GM19025 (cell line): ENCODE measurements at regions not wholly inside any gene's neighbourhood (a gene's known extent, or its start where the extent isn't known, plus 50 kb on each side); places are given as distances from the start of the nearest gene placed in this dataset.
A peak's percentile ranks its signal among the peaks of the same experiment; 100 is the strongest.

Experiments used
- ATAC-seq: cut with Tn5 transposase; IDR thresholded peaks from one replicate; pipeline ENCODE4 v1.9.1; 2021; ENCODE audit warnings: mild to moderate bottlenecking, low read depth, moderate library complexity; ENCODE audit not compliant: unreplicated experiment

DNA sequence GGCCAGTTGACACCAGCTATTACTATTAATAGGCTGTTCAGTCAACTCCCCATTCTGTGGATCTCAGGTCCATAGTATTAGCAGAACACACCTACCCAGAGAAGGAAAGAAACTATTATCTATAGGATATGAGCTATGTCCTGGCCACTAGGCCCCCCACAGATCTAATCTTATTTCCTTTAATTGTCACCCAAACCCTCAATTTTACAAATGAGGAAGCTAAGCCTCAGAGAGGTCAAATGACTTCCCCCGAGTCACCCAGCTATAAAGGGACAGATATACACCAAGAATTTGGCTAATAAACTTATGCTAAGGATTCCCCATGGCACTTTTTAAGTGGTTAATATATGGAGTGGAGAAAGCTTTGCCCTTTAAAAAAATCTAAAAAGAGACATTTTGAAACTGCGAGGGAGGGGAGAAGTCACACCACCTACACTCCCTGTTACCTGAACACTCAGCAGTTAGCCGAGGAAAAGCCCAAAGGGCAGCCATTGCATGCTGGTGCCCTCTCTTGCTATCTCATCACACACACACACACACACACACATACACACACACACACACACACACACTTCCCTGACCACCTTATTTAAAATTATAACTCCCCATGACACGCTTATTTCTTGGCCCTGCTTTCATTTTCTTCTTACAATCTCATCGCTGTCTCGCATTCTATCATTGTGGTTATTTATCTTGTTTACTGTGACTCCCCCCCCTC is 157.0 kb upstream of the ADO start:
- no peak for ATAC-seq

DNA sequence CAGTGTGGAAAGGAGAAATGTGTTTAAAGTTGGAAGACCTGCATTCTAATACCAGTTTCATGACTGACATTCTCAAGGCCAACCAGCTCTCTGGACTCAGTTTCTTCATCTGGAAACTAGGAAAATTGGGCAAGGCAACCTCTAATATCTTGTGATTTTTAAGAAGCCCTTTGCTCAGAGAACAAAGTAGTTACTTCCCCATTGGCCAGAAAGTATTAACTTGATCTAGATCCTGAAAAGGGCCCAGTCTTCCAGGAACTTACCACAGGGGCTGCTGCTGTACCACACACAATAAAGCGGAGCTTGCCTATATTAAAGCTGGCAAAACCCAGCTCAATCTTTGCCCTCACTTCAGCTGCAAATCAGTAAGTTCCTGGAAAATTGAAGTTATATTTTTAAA is 155.6 kb upstream of the ADO start:
- no peak for ATAC-seq

DNA sequence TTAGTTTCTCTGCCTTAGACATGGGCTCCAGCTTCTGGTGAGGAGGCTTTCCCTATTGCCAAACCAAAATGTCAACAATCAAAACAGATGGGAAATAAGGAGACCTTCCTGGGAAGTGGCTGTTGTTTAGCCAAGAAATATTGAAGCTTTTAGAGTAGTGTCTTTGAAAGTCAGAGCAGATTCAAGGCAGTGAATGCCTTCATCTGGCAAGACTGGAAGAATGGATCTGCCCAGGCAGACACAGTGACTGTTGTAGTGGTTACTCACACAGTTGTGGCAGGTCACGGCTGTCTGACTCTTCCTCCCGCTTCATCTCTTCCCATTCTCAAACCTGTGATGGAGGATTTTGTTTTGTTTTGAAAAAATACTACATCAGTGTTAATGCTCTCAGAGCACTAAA is 154.1 kb upstream of the ADO start:
- no peak for ATAC-seq

DNA sequence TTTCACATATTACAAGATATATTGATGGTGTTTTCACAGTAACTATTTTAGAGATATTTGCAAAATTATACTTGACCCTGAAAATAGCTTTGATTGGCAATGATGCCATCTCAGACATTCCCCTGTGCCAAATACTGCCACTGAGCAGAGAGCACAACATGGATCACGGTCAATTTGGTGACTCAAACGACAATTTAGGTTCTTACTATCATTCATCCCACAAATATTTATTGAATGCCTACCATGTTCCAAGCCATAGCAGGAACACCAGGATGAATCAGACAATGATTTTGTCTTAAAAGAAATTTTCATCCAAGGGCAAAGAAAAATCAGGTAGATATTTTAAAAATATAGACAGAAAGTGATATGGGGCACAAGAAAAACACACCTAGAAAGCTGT is 153.2 kb upstream of the ADO start:
- no peak for ATAC-seq

DNA sequence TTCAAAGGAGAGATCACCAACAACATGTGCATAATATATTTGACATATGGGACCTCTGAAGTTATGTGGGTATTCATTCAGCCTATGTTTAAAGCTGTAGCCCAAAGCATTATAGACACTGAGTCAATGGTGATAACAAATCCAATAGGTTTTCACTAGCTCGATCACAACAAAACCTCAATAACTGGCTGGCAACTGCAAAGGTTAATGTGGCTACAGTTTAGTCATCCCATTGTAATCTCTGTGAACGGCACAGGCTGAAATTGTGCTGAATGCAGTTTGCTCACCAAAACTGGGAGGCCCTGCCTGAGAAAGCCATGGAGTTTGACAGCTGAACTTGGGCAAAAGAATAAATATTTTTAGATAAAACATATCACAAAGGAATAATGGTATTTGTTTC is 152.4 kb upstream of the ADO start:
- ATAC-seq: no peak

DNA sequence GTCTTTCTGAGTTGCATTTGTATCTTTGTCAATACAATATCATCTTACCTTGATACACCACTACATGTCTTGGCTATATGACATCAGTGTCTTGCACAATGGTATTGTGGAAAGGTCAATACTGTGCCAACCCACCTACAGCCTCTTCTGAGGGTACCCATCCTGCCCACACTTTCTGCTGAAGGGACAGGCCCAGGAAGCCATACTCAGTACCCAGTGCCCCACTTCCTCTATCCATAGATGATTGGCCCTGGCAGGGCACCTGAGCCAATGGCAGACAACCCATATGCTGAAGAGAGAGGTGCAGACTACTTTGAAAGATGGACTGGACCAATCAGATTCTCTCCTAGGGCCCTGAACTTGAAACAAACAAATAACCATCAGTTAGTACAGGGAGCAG is 152.0 kb upstream of the ADO start:
- ATAC-seq: no peak

DNA sequence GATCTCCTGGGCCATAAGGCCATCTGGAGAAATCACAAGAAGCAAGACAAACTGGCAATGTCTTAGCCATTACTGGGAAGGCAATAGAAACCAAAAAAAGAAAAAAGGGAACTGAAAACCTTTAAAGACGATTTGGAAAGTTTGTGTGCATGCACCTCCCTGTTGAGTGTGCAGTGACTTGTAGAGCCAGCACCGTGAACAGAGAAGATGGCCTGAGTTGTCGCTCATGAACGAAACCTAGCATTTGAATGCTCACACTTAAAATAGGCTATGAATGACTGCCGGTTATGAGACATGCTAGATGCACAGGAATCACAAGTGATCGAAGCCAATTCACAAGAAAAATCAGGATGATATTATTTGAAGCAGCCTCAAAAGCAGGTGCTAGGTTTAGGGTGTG is 151.3 kb upstream of the ADO start:
- peak; percentile 75 for ATAC-seq

DNA sequence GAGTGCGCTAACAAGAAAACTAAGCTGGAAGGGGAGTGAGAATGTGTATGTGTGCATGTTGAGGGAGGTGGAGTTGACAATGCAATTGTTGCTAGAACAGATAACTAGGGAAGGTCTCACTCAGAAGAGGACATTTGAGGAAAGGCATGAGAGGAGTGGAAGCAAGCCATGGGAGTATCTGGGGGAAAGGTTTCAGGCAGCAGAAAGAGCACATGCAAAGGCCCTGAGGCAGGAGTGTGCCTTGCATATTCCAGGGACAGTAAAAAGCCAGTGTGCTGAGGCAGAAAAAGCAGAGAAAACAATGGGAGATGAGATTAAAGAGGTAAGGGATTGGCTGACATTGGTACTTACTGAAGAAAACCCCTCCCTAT is 149.6 kb upstream of the ADO start:
- ATAC-seq: no peak

DNA sequence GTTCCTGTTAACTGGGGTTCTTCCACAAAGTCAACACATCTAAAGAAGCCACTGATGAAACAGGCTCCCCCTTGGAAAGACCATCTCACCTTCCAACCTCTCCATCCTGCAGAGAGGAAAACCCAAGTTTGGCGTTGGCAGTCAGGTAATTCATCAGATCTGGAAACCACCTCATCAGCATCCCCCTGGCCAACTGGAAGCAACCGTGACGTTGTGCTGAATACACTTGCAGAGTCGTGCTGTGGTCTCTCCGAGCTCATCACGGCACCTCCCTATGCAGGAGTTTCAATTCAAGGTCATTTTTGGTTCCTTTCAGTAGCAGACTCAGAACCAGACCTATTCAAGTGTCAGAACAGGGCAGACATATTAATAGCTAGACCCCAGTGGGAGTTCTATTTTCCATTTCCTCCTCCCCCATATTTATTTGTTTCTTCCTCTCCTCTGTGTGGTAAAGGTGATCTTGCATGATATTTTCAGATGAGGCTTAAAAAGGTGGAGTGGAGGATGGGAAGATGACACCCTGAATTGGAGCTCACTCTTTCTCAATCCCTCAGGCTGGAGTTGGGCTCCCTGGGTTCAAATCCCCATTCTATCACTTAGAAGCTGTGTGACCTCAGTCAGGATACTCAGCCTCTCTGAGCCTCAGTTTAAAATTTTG is 149.1 kb upstream of the ADO start:
- peak; percentile 72 for ATAC-seq

DNA sequence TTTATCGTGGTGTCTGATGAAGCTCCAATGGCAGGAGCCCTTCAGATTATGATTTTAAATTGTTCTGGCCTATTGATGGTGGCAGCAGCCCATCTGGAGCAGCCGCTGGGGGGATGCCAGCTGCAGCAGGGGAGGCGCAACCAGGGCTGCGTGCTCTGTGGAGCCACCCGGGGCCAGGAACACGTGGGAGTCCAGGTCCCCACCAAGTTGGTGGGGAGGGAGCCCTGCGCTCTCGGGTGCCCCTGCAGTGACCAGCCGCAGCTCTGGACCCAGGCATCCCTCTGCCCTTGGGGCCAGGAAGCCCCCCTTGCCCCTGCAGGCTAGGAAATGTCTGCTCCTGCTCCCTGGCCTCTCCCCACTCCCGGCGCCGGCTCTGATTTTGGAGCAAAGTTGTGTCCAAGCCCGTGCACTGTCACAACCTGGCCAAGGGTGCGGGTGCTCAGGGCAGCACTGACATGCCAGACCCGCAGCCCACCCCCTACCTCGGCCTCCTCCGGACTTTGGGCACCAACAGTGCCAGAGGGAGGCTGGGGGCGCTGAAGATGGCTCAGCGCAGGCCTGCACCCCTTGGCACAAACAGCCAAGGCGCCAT is 147.2 kb upstream of the ADO start:
- no peak for ATAC-seq

DNA sequence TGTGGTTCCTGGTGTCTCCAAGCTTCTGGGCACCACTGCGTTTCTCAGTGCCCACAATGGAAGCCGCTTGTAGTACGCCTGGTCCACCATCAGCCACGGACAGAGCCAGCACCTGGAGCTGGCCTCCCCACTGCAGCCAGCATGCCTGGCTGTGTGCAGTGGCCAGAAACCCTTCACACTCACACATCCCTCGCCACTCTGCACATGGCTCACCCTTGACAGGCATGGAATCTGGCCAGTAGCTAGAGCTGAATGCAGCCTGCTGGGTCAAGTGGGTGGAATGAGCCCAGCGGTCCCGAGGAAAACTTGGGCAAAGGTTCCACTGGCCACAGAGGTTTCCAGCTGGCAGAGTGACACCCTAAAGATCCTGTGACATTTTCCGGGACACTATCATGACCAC is 146.0 kb upstream of the ADO start:
- no peak for ATAC-seq

DNA sequence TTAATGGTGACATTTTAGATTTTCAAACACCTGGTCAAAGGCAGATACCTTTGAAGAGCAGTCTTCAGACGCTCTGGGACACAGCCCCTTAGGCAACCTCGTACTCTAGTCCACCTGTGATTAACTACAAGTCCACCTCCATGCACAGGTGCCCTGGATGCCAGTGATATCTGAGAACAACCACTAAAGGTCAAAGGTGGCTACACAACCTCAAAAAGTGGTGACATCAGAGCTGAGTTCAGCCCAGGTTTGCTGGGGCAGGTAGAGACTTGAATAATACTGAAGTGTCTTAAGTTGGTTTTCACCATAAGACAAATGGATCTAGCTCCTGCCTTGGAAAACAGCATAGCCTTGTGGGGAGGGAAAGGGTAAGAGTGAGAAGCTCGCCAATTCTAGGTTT is 143.4 kb upstream of the ADO start:
- no peak for ATAC-seq

DNA sequence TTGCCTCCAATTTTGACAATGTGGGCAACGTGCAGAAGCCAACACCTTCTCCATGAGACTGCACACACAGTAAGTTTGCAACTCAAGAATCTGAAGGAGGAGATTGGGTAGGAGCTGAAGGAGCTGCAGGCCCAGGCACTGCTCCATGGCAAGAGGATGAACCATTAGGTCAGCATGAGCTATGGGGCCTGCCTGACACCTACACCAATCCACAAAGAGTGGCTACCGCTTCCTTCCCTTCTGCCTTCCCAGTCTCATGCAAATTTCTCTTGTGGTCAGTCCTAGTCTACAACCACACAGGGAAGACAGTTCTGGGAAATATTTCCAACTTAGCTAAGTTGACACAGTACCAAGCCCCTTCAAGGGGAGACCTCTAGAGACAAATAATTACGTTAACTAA is 142.0 kb upstream of the ADO start:
- ATAC-seq: no peak

DNA sequence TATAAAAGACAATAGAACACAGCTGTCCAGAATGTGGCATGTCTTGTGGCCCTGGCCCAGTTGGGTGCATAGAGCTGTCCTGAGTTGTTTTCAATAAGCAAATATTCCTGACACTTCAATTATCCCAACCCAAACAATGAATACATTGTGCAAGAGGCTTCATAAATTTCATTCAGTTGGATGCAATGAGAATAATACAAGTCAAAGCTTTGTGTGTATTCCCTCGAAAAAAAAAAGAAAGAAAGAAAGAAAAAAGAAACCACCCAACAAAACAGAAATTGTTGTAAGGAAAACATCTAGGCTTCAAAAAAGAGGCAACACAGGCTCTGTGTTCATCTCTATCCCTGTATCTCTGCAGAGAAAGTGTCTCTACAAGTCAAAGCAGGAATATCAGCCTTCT is 138.7 kb upstream of the ADO start:
- no peak for ATAC-seq

DNA sequence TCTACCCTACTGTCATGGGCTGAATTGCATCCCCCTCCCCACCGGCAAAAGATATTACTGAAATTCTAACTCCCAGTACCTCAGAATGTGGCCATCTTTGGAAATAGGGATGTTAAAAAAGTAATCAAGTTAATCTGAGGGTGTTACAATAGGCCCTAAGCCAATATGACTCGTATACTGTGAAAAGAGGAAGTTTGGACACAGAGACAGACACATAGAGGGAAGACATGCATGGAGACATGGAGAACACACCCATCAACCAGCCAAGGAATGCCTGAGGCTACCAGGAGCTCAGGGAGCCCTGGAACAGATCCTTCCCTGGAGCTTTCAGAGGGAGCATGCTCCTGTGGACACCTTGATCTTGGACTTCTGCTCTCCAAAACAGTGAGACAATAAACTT is 138.2 kb upstream of the ADO start:
- no peak for ATAC-seq

DNA sequence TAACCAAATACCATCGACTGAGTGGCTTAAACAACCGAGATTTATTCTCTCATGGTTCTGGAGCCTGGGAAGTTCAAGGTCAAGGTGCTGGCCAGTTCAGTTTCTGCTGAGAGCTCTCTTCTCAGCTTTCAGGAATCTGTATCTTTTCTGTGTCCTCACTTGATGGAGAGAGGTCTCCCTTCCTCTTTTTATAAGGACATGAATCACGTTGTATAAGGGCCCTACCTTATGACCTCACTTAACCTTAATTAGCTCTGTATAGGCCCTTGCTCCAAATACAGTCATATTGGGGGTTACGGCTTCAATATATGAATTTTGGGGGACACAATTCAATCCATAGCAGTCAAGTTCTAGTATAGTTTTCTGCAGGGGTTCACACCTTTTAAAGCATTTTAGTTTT is 135.2 kb upstream of the ADO start:
- ATAC-seq: no peak

DNA sequence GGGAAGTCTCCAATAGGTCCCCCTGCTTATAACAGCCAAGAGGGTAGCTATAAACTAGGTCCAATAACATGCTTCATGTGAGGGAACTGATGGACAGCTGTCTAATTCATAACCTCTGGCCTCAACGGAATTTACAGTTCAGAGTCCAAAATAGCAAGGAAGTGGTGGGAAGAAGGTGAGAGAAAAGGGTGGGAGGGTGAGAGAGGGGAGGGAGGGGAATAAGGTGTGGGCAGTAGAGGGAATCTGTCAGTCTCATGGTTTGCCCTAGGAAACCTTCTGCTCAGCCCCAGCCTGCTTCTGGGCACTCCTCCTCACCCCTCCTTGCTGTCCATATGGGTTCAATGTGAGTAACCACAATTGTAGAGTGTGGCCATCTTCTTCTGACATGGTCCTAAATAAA is 133.4 kb upstream of the ADO start:
- no peak for ATAC-seq

DNA sequence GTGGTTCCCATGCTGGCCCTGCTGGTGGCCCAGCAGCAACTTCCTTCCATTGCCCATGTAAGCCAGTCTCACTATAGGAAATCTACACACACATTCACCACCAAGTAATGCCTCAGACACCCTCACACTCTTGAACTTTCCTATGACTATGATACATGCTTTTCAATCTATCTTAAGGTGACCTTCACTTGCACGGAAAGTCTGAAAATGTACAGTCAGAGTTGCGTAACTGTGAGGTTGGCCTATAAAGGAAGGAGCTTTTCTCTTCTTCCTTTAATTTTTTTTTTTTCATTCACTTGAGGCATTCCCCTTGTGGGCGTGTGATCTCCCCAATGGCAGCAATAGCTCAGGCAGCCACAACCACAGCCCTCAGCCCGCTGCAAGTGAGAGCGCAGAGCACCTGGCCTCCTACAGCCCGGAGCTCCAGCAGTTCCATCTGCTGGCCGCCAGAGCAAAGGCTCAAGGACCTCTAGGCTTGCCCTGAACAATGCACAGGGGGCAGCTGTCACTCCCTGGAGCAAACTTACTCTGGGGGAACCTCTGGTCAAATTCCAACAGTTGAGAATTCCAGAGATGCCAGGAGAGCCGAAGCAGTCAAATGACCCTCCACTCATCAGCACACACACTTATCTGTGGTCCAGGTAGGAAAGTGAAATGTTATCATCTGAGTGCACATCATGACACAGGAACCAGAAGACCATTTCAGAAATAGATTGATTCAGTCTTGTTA is 123.1 kb upstream of the ADO start:
- ATAC-seq: peak; percentile 96

DNA sequence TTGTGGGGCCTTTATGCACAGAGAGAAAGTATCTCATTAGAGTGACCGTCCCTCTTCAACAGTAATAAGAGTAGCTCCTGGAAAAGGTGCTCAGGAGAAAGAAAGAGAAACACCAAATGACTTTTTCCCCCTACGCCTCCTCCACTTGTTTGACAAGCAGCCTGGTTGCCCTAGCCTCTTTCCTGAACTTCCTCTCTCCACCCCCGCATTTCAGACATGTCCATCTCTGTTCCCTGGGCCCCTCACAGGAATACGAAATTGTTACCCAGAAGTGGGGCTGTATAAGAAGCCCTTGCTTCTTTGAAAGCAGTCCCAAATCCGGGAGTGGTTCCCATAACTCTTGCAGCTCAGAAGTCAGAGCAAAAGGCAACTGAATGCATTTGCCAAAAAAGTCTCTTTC is 119.6 kb upstream of the ADO start:
- no peak for ATAC-seq

DNA sequence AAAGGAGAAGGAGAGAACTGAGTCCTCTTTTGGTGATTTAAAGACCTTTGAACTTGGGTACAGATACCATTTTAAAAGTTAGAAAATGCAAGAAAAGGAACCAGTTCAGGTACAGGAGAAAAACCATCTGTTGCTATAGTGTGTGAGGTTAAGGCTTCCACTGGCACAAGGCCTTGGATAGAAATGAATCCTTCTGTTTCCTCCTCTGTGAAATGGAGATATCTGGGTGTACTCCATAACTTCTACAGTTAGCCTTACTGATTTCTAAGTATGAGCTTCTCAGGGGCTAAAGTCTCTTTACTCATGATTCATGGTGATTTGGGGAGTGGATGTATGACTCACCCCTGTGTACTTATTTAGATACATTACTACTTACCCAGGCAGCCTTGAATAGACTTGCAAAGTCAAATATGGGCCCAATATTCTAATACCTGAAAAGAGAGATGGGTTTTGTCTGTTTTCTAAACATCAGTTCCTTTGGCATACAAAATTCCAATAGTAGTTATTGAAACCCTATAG is 117.2 kb upstream of the ADO start:
- no peak for ATAC-seq

DNA sequence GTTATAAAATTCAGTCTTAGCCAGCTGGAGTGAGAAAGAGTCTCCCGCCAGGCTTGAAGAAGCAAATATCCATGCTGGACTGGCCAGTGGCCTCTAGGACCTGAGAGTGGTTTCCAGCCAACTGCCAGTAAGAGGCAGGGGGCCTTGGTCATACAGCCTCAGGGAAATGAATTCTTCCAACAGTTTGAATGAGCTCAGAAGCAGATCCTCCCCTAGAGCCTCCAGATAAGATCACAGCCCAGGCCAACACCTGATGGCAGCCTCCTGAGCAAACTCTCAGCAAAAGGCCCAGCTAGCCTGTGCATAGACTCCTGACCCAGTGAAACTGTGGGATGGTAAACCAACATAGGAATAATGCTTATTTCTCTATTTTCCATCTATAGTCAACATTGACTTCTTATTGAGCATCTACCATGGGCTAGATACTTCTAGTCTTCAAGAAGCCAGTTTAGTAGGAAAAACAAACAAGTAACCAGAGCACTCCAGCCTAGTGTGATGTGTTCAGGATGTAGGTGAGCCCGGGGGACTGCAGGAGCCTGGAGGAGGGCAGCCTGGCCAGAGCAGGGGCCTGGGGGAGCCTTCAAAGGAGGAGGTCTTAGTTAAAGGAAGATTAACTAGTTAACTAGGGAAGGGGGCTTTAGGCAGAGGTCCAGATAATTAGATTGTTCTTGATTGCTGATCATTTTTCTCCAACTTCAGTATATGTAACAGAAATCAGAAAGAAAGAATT is 115.4 kb upstream of the ADO start:
- no peak for ATAC-seq
